Posterior cingulate gyrus (tissue), 11 donors: ENCODE measurements at regions not wholly inside any gene's neighbourhood (a gene's known extent, or its start where the extent isn't known, plus 50 kb on each side); places are given as distances from the start of the nearest gene placed in this dataset.
"Not testable (repeated sequence)": the region's sequence is repeated elsewhere in the genome, so short reads cannot be mapped to it uniquely, and the experiment has no call there.

ENCODE experiments used
- DNase-seq, 10 donors: peaks; one replicate each; pipeline versions ENCODE4 v3.0.0 to v3.0.0-alpha.2; 2020 to 2021; ENCODE audit warnings: mixed read lengths in 3 of 10
- intact Hi-C: fragments of 100-400 bp; cut with DNase I; formaldehyde crosslinking; loops from one replicate; pipeline ENCODE4 v1.15.1; 2023

GRCh38 chr20:51137461-51137860 lies 114.6 kb upstream of the KCNG1 start:
- intact Hi-C loops, result no loop called here
- no peak for DNase-seq

GRCh38 chr20:51135926-51136715 lies 113.2 kb upstream of the KCNG1 start:
- DNase-seq, result no peak
- intact Hi-C loops, result no loop called here

GRCh38 chr20:51134405-51134804 lies 111.5 kb upstream of the KCNG1 start:
- DNase-seq, result no peak
- intact Hi-C loops, result no loop called here

- no peak for DNase-seq
- intact Hi-C loops, result no loop called here
These were observed 109.4 kb upstream of the KCNG1 start for GRCh38 chr20:51132279-51132678.

GRCh38 chr20:51131811-51132210 lies 108.9 kb upstream of the KCNG1 start:
- intact Hi-C loops, result no loop called here
- DNase-seq, result no peak

- intact Hi-C loops, result no loop called here
- no peak for DNase-seq
These were observed 106.4 kb upstream of the KCNG1 start for GRCh38 chr20:51129147-51129776.

- intact Hi-C loops, result no loop called here
- no peak for DNase-seq
These were observed 105.3 kb upstream of the KCNG1 start for GRCh38 chr20:51128198-51128597.

- no peak for DNase-seq
- intact Hi-C loops, result no loop called here
These were observed 104.8 kb upstream of the KCNG1 start for GRCh38 chr20:51127713-51128112.

GRCh38 chr20:51126337-51126736 lies 103.4 kb upstream of the KCNG1 start:
- no peak for DNase-seq
- intact Hi-C loops, result no loop called here

GRCh38 chr20:51125780-51126179 lies 102.9 kb upstream of the KCNG1 start:
- DNase-seq, result no peak
- intact Hi-C loops, result no loop called here

- intact Hi-C loops, result no loop called here
- no peak for DNase-seq
These were observed 102.2 kb upstream of the KCNG1 start for GRCh38 chr20:51125105-51125504.

- intact Hi-C loops, result not testable (repeated sequence)
These were observed 101.0 kb upstream of the KCNG1 start for GRCh38 chr20:51123887-51124286.

GRCh38 chr20:51122931-51123658 lies 100.2 kb upstream of the KCNG1 start:
- DNase-seq, result no peak

More at GRCh38 chr20:51123887-51124286, 101.0 kb upstream of the KCNG1 start:
- not testable (repeated sequence) for DNase-seq

GRCh38 chr20:51121901-51122412 lies 99.0 kb upstream of the KCNG1 start:
- DNase-seq, result no peak
- intact Hi-C loops, result no loop called here

More at GRCh38 chr20:51122931-51123658, 100.2 kb upstream of the KCNG1 start:
- intact Hi-C loops, result no loop called here

GRCh38 chr20:51121272-51121671 lies 98.4 kb upstream of the KCNG1 start:
- intact Hi-C loops, result no loop called here
- peak in 5 of 10 donors; percentile 10 to 79 (median 26) for DNase-seq

- no peak for DNase-seq
- intact Hi-C loops, result no loop called here
These were observed 98.0 kb upstream of the KCNG1 start for GRCh38 chr20:51120868-51121267.

GRCh38 chr20:51120438-51120837 lies 97.5 kb upstream of the KCNG1 start:
- intact Hi-C loops, result no loop called here
- no peak for DNase-seq

- intact Hi-C loops, result no loop called here
These were observed 97.0 kb upstream of the KCNG1 start for GRCh38 chr20:51119914-51120313.

GRCh38 chr20:51118985-51119527 lies 96.1 kb upstream of the KCNG1 start:
- no peak for DNase-seq
- intact Hi-C loops, result no loop called here

More at GRCh38 chr20:51119914-51120313, 97.0 kb upstream of the KCNG1 start:
- DNase-seq, result no peak

GRCh38 chr20:51118216-51118615 lies 95.3 kb upstream of the KCNG1 start:
- no peak for DNase-seq
- intact Hi-C loops, result no loop called here
